SK-N-SH treated with all-trans-retinoic acid at 6 μM for 48 hours (cell line): ENCODE measurements at regions not wholly inside any gene's neighbourhood (a gene's known extent, or its start where the extent isn't known, plus 50 kb on each side); places are given as distances from the start of the nearest gene placed in this dataset.
A peak's percentile ranks its signal among the peaks of the same experiment; 100 is the strongest.
"Not testable (repeated sequence)": the region's sequence is repeated elsewhere in the genome, so short reads cannot be mapped to it uniquely, and the experiment has no call there.

Experiments used
- ATAC-seq: fragments of 200-7000 bp; cut with Tn5 transposase; 3 replicates; pipeline ENCODE4 v1.9.1; 2020; ENCODE audit warnings: mild to moderate bottlenecking, moderate library complexity
- BACH2 ChIP-seq: fragments of 250-450 bp; sonication (Bioruptor Pico); IDR thresholded peaks from 2 replicates; pipeline ENCODE4 v1.9.0; 2021; ENCODE audit warnings: mild to moderate bottlenecking, borderline replicate concordance
- CSDC2 ChIP-seq: fragments of 250-450 bp; sonication (Bioruptor Pico); IDR thresholded peaks from 2 replicates; pipeline ENCODE4 v1.5.0; 2020; ENCODE audit warnings: mild to moderate bottlenecking, moderate library complexity
- CSRNP3 ChIP-seq: fragments of 250-450 bp; sonication (Bioruptor Pico); IDR thresholded peaks from 2 replicates; pipeline ENCODE4 v1.5.1; 2021; ENCODE audit warnings: mild to moderate bottlenecking, moderate library complexity
- ISL1 ChIP-seq: fragments of 250-450 bp; sonication (Bioruptor Pico); IDR thresholded peaks from 2 replicates; pipeline ENCODE4 v2.1.2; 2022; ENCODE audit warnings: mild to moderate bottlenecking, moderate library complexity
- OSR1 ChIP-seq: fragments of 250-450 bp; sonication (Bioruptor Pico); IDR thresholded peaks from 2 replicates; pipeline ENCODE4 v1.8.0; 2022; ENCODE audit warnings: moderate library complexity, mild to moderate bottlenecking, inconsistent platforms
- PPARA ChIP-seq: fragments of 250-450 bp; sonication (Bioruptor Pico); IDR thresholded peaks from 2 replicates; pipeline ENCODE4 v1.5.0; 2020; ENCODE audit warnings: mild to moderate bottlenecking, borderline replicate concordance
- SNAI2 ChIP-seq: fragments of 250-450 bp; sonication (Bioruptor Pico); IDR thresholded peaks from 2 replicates; pipeline ENCODE4 v1.5.0; 2020; ENCODE audit warnings: mild to moderate bottlenecking, moderate library complexity
- TCF4 ChIP-seq: fragments of 250-450 bp; sonication (Bioruptor Pico); IDR thresholded peaks from 2 replicates; pipeline ENCODE4 v1.8.0; 2021; ENCODE audit warnings: mild to moderate bottlenecking, moderate library complexity, borderline replicate concordance
- TOX ChIP-seq: fragments of 250-450 bp; sonication (Bioruptor Pico); IDR thresholded peaks from 2 replicates; pipeline ENCODE4 v1.8.0; 2021; ENCODE audit warnings: mild to moderate bottlenecking, moderate library complexity, borderline replicate concordance
- ZC3H10 ChIP-seq: fragments of 250-450 bp; sonication (Bioruptor Pico); IDR thresholded peaks from 2 replicates; pipeline ENCODE4 v1.5.1; 2021; ENCODE audit warnings: mild to moderate bottlenecking, moderate library complexity
- ZFP3 ChIP-seq: fragments of 250-450 bp; sonication (Bioruptor Pico); IDR thresholded peaks from 2 replicates; pipeline ENCODE4 v1.5.0; 2020; ENCODE audit warnings: mild to moderate bottlenecking, moderate library complexity
- ZNF565 ChIP-seq: fragments of 450-650 bp; formaldehyde crosslinking; conservative IDR thresholded peaks from 2 replicates; pipeline ENCODE4 v1.5.0; 2020; ENCODE audit warnings: low read depth, mild to moderate bottlenecking, moderate library complexity
- ZNF70 ChIP-seq: fragments of 450-650 bp; formaldehyde crosslinking; IDR thresholded peaks from 2 replicates; pipeline ENCODE4 v1.5.0; 2020; ENCODE audit warnings: mild to moderate bottlenecking, moderate library complexity
- ZNF8 ChIP-seq: fragments of 450-650 bp; formaldehyde crosslinking; IDR thresholded peaks from 2 replicates; pipeline ENCODE4 v1.5.0; 2020; ENCODE audit warnings: mild to moderate bottlenecking, moderate library complexity
- TF ChIP-seq, protein P1 (sequence below): fragments of 250-450 bp; sonication (Bioruptor Pico); IDR thresholded peaks from 2 replicates; pipeline ENCODE4 v1.8.0; 2021; ENCODE audit warnings: low read depth, mild to moderate bottlenecking, moderate library complexity, borderline replicate concordance
- TF ChIP-seq, protein P2 (sequence below): fragments of 250-450 bp; sonication (Bioruptor Pico); IDR thresholded peaks from 2 replicates; pipeline ENCODE4 v1.8.0; 2020; ENCODE audit warnings: mild to moderate bottlenecking, moderate library complexity, borderline replicate concordance
- TF ChIP-seq, protein P3 (sequence below): fragments of 250-450 bp; sonication (Bioruptor Pico); IDR thresholded peaks from 2 replicates; pipeline ENCODE4 v1.5.0; 2020; ENCODE audit warnings: mild to moderate bottlenecking, moderate library complexity

DNA sequence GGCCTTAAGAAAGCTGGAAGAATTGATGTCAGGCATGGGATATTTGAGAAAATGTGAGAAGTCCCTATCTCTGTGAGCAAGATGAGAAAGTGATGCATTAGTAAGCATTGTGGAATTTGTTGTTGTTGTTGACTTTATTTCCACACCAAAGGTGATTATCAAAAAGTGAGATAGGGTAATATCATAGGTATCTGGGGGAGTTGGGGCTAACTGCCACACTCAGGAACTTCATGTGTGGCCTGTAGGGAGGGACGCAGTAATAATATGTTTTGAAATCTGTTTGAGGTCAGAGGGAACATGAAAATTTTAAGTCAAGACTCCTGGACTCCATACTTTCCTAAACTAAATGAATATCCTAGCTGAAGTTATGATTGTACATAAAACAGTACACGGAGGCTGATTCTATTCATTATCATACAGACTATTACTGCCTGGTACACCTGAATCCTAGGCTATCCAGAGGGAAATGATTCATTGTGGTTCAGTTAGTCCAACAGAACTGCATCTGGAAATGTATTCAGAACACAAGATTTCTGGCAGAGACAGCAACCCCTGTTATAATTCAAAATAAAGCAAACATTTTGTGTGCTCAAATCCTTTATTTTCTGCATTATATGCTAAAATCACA is 304.8 kb downstream of the CPS1 start:
- no peak for TF ChIP-seq OSR1 (CRISPR knock-in tag)
- TF ChIP-seq TCF4: no peak
- TF ChIP-seq ZNF565 (CRISPR knock-in tag): no peak
- TF ChIP-seq ZC3H10 (CRISPR knock-in tag): no peak
- no peak for TF ChIP-seq PPARA (CRISPR knock-in tag)
- TF ChIP-seq ISL1 (CRISPR knock-in tag): no peak
- no peak for TF ChIP-seq CSRNP3
- no peak for TF ChIP-seq BACH2 (CRISPR knock-in tag)
- TF ChIP-seq ZNF8 (CRISPR knock-in tag): no peak
- no peak for ATAC-seq

- TF ChIP-seq, protein P1, sequence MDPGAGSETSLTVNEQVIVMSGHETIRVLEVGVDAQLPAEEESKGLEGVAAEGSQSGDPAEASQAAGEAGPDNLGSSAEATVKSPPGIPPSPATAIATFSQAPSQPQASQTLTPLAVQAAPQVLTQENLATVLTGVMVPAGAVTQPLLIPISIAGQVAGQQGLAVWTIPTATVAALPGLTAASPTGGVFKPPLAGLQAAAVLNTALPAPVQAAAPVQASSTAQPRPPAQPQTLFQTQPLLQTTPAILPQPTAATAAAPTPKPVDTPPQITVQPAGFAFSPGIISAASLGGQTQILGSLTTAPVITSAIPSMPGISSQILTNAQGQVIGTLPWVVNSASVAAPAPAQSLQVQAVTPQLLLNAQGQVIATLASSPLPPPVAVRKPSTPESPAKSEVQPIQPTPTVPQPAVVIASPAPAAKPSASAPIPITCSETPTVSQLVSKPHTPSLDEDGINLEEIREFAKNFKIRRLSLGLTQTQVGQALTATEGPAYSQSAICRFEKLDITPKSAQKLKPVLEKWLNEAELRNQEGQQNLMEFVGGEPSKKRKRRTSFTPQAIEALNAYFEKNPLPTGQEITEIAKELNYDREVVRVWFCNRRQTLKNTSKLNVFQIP (CRISPR knock-in tag): no peak
- TF ChIP-seq ZNF70 (CRISPR knock-in tag) (no peak), SNAI2 (CRISPR knock-in tag) (no peak), TCF4 (no peak), CSDC2 (no peak)
- ATAC-seq: no peak
These were observed 306.1 kb downstream of the CPS1 start for GRCh38 chr2:210862283-210863065.

GRCh38 chr2:210863283-210863682 is 306.9 kb downstream of the CPS1 start:
- no peak for ATAC-seq
- no peak for TF ChIP-seq CSRNP3
- no peak for TF ChIP-seq ZFP3 (CRISPR knock-in tag)
- TF ChIP-seq, protein P2, sequence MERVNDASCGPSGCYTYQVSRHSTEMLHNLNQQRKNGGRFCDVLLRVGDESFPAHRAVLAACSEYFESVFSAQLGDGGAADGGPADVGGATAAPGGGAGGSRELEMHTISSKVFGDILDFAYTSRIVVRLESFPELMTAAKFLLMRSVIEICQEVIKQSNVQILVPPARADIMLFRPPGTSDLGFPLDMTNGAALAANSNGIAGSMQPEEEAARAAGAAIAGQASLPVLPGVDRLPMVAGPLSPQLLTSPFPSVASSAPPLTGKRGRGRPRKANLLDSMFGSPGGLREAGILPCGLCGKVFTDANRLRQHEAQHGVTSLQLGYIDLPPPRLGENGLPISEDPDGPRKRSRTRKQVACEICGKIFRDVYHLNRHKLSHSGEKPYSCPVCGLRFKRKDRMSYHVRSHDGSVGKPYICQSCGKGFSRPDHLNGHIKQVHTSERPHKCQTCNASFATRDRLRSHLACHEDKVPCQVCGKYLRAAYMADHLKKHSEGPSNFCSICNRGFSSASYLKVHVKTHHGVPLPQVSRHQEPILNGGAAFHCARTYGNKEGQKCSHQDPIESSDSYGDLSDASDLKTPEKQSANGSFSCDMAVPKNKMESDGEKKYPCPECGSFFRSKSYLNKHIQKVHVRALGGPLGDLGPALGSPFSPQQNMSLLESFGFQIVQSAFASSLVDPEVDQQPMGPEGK (CRISPR knock-in tag): no peak
- 0 out of 2 replicates have a peak, but pooled peaks have one; percentile 25 for TF ChIP-seq ISL1 (CRISPR knock-in tag)
- TF ChIP-seq, protein P3, sequence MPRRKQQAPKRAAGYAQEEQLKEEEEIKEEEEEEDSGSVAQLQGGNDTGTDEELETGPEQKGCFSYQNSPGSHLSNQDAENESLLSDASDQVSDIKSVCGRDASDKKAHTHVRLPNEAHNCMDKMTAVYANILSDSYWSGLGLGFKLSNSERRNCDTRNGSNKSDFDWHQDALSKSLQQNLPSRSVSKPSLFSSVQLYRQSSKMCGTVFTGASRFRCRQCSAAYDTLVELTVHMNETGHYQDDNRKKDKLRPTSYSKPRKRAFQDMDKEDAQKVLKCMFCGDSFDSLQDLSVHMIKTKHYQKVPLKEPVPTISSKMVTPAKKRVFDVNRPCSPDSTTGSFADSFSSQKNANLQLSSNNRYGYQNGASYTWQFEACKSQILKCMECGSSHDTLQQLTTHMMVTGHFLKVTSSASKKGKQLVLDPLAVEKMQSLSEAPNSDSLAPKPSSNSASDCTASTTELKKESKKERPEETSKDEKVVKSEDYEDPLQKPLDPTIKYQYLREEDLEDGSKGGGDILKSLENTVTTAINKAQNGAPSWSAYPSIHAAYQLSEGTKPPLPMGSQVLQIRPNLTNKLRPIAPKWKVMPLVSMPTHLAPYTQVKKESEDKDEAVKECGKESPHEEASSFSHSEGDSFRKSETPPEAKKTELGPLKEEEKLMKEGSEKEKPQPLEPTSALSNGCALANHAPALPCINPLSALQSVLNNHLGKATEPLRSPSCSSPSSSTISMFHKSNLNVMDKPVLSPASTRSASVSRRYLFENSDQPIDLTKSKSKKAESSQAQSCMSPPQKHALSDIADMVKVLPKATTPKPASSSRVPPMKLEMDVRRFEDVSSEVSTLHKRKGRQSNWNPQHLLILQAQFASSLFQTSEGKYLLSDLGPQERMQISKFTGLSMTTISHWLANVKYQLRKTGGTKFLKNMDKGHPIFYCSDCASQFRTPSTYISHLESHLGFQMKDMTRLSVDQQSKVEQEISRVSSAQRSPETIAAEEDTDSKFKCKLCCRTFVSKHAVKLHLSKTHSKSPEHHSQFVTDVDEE: no peak
- TF ChIP-seq OSR1 (CRISPR knock-in tag): no peak
- peak; percentile 52; the same call in 1 of the 2 replicates for TF ChIP-seq TCF4
- no peak for TF ChIP-seq TOX (CRISPR knock-in tag)

- not testable (repeated sequence) for ATAC-seq
These were observed 315.2 kb downstream of the CPS1 start for GRCh38 chr2:210871566-210871965.
